Myocyte (in vitro differentiated cells): ENCODE measurements at regions not wholly inside any gene's neighbourhood (a gene's known extent, or its start where the extent isn't known, plus 50 kb on each side); places are given as distances from the start of the nearest gene placed in this dataset.

Experiments used
- DNase-seq: peaks from one replicate; pipeline ENCODE4 v3.0.0-alpha.2; 2012; ENCODE audit warnings: low read depth

DNA sequence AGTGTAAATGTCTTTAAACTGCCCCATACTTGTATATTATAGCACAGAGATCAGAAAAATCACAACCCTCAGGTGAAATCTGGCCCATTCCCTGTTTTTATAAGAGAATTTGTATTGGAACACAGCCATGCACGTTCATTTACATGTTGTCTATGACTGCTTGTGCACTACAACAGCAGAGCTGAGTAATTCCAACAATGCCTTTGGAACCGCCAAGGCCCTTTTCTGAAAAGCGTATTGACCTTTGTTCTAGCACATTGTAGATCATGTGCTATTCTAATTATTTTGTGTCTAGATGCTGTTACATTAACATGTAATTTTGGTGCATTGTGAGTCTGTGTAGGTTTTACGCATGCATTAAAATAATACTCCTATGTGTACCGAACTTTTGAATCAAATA lies 339.6 kb downstream of the CHRM3 start:
- DNase-seq, result no peak

DNA sequence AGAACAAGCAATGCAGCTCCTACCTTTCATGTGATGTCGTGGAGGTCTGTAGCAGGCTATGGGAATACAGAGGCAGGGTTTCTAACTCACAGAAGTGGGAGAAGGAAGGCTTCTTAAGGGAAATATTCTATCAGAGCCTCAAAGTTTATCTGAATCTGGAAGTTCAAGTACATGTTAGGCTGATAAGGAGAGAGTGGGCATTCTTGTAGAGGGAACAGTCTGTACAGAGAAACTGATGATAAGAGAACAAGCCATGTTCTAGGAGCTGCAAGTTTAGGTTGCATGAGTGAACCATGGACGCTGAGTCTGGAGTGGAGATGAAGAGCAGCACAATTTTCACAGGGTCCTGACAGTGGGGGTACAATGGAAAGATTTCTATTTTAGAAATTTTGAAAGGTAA lies 344.0 kb downstream of the CHRM3 start:
- DNase-seq, result no peak

DNA sequence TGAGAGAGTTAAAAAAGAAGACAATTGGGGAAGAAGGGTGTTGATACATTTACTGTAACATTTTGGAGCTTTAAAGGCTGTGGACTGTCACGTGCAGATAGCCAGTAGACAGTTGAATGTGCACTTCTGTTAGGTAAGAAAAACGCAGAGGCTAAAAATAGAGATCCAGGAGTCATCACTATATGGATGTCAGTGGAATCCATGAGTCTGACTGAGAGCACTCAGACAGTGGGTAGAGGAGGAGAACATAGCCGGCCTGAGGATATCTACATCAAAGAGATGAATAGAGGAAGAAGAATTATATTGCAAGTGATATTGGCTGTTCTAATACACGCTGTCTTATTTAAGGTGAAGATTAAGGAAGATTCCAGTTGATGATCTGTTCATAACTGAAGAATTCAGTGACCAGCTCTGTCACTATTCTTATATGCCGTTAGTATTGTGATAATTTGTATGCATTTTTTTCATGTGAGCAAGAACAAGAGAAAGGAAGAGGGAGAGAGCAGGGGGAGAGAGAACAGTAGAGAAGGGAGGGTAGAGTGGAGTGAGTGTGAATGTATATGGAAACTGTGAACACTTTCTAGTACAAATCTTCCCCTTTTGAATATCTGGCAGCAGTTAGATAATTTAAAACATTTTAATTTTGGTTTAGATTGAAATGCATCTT lies 344.8 kb downstream of the CHRM3 start:
- DNase-seq, result no peak

DNA sequence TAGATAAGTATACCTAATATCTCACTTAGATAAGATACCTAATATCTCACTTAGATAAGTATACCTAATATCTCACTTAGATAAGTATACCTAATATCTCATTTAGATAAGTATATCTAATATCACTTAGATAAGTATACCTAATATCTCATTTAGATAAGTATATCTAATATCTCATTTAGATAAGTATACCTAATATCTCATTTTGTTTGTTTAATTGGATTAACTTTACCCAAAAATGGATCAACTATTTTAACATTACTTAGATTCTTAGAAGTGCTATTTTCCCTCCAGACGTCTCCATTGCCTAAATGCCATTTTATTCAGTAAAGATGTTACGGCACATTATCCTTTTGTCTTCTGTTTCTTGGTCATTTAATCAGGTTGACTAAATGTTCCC lies 346.4 kb downstream of the CHRM3 start:
- no peak for DNase-seq

DNA sequence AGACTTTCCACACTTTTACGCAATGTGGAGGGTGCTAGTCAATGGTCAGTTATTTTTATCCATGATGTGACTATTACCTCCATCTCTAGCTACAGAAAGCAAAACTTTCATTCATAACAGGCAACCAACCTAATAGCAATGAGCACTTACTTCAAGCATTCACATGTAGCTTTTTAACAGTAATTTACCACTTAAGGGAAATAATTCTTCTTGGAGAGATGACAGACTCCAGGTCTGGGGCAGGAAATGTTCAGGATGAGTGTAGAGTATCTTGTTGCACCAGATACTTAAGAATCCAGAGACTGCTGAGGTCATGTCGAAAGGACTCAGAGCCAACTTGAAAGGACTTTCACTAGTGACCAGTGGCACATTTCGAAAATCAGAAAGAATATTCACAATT lies 347.6 kb downstream of the CHRM3 start:
- peak; percentile 2 for DNase-seq

DNA sequence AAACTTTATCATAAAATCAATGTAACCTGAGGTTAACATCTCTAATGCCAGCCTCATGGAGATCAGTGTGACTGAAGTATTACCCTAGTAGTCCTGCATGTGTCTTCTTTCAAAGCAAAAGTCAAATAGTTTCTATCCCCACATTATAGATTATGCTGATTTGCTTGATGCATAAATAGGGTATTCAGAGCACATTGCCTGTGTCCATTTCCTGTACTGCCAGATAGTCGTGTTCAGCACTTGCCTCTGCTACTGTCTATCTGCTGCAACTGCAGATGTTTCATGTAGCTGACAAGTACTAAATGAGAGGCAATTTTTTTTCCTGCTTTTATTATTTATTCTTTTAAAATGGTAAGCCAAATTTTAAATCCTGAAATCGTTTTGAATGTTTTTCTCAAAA lies 348.7 kb downstream of the CHRM3 start:
- no peak for DNase-seq

DNA sequence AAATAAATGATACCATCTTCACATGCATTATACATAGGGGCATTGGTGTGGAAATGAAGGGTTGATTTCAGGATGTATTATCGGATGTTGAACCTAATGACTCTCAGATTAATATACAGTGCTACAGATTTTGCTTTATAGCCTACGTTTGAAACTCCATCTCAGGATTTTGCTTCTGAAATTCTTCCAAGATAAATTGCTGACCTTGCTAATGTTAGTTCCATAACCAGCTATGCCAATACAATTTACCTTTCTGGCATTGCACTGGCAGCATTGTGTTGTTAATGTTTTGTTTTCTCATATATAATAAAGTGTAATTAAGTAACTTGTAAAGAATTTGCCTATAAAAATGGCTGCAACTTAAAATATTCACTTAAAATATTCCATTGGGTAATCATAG lies 350.1 kb downstream of the CHRM3 start:
- no peak for DNase-seq

DNA sequence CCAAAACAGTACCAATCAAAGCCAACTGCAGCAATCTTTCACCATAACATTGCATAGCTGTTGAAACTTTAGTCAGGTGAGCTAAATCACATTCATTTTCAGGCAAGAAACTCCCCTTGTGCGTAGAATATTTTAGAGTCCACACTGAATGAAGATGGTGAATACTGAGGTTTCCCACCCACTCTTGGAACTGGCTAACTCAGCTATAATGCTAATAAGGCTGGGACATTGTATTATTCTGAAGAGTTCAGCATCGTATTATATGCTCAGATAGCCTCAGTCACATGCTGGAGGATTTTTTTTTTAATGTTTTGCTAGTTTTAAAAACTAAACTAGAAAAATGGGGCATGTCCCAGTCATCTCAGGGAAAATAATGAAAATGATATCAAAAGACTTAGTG lies 352.3 kb upstream of the FMN2 start:
- no peak for DNase-seq

DNA sequence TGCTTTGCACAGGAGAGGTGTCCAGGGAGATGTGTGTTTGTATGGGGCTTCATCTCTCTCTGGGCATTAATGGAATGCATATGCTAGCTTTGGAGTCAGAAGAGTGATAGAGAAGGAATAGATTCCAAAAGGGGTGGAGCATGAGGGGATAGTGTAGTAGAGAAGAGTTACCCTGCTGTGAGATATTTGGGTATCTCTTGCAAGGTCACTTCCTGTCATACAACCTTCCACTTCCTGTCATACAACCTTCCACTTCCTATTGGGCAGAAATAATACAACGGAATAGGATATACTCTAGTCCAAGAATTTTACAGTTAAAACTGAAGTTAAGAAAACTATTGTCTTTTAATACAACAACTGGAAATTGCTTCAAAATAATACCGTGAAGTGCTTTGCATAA lies 351.8 kb upstream of the FMN2 start:
- no peak for DNase-seq

DNA sequence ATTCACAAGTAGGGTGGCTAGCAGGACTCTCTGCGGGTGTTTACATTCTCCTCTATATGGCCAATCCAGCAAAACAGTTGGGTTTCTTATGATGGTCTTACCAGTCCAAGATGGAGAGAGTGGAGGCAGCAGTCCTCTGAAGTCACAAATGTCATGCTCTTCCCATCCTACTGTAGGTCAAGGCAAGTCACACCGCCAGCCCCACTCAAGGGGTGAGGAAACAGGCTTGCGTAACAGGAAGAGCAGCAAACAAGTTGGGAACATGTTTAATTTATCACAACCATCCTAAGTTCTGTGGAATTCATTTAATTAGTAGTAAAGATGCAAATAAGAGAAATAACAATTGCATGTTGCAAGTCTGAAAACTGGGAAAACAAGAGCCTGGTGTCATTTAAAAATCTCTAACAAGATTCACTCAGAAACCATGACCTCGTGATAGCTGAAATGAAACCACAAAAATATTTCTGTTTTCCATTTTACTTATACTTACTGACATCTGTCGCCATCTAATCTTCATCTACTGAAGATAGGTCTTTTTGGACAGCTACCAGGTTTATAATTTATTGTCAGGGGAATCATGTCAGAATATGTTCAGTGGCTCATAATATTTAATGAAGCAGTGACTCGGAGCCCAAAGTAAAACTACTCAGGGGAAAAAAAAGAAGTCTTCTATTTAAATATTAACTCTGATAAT lies 349.1 kb upstream of the FMN2 start:
- DNase-seq, result no peak

DNA sequence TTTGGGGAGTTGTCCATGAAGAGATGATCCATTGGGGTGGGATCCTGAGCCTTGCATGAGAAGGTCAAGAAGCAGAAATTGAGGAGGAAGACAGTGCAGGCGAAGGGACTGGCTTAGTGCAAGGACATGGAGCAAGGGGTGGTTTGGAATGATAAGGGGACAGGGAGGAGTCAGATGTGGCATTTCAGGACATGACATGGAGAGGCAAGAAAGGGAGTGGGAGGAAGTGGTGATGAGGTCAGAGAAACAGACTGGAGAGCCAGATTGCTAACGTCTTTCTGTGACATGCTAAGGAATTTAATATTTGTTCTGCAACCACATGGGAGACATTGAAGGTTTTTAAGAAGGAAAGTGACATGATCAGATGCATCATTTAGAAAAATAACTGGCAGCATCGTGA lies 346.8 kb upstream of the FMN2 start:
- DNase-seq, result no peak

DNA sequence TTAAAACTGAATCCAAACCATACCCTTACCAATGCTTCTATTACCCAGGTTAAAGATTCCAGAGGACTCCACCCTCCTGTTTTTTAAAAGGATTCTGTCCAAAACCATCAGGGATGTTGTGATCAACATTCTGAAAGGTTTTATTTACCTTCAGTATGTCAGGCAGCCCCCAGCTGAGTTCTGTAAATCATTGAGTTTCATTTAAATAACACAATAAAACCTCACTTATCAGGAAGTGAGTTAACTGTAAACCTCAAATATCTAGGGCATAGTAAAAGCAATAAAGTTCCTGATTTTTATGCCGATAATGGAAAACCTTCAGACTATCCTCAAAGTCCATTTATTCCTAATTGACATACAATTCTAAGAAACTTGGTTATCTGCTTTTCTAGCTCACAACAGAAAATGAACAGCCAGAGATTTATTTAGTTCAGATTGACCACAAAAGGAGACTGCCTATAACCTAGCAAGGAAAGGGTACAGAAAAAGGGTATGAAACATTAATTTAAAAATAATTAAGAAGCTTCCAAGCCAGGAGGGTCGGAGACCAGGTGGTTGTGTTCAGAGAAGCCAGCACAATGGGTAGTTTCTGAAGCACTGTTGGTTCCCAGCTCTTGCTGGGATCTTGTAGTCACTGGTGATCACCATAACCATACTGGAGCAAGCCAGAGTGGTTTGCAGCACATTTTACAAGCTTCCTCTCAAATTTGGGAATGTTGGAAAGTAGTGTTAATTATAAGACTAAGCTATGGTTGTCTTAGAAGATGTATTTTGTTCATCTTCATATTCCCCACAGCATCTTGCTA lies 336.4 kb upstream of the FMN2 start:
- DNase-seq, result no peak

DNA sequence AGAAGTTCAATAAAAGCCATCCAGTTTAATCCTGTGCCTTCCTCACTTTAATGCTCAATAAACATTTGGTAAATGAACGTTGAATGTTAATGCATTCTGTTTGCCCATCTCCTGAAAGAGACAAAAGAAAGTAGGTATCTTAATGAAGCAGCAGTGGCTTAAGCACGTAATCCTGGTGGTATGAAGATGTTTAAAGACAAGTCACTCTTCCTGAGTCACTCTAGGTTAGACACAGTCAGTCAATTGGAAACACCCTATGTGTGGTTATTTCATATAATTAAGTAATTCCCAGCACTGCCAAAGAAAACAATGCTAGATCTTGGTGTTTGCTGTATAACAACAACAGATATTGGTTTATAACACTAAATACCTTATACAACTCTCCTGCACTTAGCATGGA lies 334.0 kb upstream of the FMN2 start:
- no peak for DNase-seq

DNA sequence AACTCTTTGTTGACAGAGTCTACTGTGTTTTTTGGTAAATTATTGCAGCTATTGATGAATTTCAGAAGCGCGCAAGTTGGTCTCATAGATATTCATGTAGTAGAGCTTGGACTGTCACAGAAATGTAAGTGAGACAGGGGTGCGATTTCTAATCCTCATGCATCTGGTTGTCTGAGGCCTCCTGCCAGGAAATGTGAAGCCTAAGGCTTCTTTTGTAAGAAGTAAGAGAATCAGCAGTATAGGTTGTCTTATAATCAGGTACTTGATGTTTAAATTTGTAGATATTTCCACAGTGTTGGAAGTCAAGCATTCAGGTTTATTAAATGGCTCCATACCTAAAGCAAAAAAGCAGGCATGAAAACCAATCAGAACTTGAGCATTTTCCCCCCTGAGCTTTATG lies 332.9 kb upstream of the FMN2 start:
- no peak for DNase-seq

DNA sequence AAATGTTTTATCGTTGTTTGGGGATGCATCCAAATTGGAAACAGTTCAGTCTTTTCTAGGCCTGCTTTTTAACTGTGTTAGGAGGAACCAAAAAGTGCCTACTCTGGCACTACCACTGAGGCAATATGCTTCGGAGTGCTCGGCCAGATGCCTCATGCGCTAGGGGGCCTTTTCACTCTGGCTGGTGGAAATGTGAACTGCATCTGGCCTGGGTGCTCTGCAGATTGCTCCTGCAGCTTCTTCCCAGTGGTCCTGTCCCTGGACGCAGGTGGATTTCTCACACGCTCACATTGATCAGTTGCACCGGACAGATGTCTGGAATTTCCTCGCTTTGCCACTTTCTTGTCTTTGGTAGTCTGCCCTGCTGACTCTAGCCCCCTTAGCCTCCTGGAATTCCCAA lies 330.2 kb upstream of the FMN2 start:
- DNase-seq, result no peak

DNA sequence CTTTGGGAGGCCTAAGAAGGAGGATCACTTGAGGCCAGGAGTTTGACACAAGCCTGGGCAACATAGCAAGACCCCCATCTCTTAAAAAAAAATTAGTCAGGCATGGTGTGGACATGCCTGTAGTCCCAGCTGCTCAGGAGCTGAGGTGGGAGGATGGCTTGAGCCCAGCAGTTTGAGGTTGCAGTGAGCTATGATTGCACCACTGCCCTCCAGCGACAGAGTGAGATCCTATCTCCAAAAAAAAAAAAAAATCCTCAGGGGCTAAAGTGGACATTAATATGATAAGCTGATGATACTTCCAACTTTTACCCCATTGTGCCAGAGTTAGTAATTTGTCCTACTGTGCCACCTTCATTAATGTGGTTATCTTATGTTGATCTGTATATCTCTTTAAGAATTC lies 327.8 kb upstream of the FMN2 start:
- DNase-seq, result peak; percentile 29

DNA sequence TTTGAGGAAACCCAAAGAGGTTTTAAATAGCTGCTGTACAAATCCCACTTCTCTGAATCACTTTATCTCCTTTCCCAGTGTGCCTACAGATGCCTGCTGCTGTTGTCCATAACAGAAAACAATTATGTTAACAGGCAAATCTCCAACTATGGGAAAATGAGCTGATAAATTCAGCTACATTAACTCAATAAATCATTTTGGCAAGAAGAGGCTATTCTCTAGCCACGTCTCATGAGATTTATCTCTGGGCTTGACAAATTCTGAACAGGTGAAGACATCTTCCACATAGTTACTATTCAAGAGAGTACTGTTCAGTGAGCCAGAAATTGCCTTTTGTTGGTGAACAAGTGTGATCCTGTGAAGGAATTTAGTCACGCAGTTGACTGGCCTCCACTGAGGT lies 327.1 kb upstream of the FMN2 start:
- peak; percentile 45 for DNase-seq

DNA sequence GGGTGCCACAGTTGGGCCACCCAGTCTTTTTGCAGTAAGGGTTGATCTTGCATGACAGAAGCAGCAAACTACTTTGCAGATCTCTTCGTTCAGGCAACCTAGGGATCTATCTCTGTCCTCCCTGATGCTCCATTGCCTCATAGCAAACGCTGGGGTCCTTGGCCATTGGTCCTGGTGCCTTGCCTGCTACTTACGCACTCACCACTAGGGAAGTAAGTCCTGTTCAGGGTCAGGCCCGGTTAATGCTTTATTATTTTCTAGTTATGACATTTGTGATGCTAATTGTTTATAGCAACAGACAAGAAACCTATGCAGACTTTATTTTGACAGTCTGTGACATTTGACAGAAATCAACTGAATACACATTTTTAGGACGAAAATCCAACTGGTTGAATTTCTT lies 326.5 kb upstream of the FMN2 start:
- DNase-seq, result no peak

DNA sequence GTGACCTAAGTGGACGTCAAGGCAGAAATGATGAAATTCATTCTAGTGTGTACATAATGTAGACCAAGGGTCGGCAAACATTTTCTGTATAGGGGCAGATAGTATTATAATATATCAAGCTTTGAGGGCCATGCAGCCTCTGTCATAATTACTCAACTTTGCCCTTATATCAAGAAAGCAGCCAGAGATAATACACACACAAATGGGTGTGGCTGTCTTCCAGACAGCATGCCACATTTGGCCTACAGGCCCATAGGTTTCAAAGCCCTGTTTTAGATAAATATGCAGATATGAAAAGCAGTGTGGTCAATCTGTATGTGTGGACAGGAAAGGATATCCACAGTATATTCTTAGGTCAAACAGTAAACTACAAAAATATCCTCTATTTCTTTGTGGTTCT lies 320.1 kb upstream of the FMN2 start:
- no peak for DNase-seq

DNA sequence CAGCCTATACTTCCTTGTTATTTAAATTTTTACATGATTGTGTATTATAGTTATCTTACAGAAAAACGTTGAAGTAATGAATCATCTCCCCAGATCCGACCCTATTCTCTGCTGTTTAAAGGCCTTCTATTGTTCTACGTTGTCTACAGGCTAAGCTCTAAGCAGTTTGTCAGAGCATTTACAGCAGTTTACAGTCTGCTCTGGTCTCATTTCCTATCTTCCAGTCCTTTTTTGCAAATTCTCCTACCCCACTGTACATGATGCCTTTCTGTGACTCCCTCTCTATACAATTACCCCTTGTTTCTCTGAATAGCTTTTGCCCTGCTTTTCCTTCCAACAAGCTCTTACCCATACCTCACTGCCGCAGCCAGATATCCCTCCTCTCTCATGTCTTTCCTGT lies 319.2 kb upstream of the FMN2 start:
- DNase-seq, result no peak

DNA sequence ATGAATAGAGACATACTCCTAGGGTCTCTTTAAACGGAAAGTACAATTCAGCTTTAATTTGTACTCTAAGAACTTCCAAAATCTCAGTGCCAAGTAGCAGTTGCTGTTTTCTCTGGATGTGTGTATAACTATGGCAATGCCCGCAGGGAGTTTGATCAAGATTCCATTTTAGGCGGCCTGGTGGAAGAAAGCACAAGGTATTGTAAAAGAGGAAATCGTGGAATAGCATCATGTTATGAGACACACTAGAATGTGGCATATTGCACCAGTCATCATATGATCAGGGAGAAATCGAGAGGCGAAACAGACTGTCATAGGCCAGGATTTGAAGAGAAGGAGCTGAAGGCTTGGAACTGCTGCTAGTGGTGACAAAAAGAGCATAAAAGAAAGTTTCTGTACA lies 316.2 kb upstream of the FMN2 start:
- DNase-seq, result no peak

DNA sequence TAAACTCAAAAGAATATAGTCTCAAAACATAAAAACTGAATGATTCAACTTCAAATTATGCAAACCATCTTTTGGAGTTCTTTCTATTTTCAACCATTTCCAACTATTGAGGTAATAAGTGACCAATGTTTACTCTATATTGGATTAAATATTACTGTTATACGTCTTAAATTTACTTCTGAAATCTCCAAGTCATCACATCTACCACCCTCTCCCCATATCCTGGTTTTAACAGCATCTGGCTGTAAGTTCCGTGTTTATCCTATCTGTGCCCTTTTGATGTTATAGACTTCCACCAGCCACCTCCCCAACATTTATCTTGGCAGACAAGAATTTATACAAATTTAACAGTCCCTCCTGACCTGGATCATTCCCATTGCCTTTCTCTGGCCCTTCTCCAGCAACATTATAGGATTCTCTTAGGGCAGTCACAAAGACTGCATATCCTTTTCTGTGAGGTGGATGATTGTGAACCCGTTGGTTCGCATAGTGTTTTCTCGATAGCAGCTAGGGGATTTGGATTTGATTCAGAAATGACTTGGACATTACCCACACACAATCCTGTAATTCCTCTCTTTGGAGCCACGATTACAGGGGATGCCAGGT lies 313.4 kb upstream of the FMN2 start:
- no peak for DNase-seq
